GM18519 (cell line): ENCODE measurements at regions not wholly inside any gene's neighbourhood (a gene's known extent, or its start where the extent isn't known, plus 50 kb on each side); places are given as distances from the start of the nearest gene placed in this dataset.

ENCODE experiments used
- ATAC-seq: cut with Tn5 transposase; IDR thresholded peaks from one replicate; pipeline ENCODE4 v1.9.1; 2021; ENCODE audit warnings: mild to moderate bottlenecking, moderate library complexity; ENCODE audit not compliant: unreplicated experiment, low FRiP score

DNA sequence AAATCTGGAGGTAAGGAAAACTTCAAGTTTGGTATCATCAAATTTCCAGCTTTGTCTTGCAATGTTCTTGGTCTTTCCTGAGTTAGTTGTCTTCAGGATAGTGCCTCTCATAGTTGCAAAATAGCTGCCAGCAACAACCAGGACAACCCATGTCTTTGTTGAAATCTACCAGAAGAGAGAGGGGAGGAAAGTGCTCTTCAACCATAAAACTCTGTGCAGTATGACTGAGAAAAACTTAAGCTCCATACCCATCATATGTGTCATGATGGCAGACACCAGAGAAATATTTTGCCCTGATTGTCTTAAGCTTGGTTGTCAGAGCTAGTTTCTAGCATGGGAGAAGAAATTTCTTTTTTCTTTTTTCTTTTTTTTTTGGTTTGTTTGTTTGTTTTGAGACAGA, 103.3 kb downstream of the SPRY2 start:
- no peak for ATAC-seq

DNA sequence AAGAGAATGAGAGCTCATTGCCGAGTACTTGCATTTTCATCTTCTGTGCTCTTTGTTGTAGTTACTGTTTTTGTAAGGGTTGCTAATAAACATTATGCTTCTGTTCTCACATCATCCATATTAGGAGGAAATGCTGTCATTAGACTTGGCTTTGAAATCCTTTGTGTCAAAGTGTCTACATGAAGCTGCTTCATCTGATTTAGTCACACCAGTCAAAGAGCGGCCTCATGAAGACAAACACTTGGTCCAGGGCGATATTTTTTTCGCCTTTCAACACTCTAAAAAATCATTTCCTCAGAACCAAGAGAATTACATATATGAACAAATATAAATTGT, 105.0 kb downstream of the SPRY2 start:
- no peak for ATAC-seq

DNA sequence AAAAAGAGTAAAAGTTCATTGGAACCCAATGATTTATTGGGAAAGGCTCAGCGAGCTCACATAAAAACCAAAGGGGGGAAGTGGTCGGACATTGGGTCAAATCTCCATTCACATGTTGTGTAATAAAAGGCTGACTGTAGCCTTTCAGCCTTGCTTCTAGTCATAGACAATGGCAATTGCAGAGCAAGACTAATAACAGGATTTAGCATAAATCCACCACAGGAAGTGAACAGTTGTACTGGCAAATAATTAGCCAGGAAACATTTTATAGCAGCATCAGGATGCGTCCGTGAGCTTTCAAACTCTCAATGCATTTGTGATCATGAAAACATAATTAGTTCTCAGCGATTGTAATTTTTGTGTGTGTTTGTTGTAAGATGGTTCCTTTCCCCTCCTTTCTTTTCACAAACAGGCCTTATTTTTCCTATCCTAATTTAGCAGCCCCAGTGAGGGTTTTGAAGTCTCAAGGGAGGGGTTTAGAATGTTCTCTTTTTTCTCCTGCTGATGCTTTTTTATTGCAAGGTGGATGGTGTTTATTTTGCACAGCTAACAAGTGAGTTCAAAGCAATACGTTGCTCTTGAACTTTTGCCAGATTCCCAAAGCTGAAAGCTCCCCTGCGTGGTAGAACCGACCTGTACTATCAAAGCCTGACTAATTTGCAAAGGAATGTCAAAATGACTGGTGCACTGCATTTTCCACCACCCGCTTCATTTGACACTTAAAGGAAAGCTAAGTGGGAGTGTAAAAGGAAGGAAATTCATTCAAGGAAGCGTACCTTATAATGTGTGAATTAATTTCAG, 105.6 kb downstream of the SPRY2 start:
- no peak for ATAC-seq

DNA sequence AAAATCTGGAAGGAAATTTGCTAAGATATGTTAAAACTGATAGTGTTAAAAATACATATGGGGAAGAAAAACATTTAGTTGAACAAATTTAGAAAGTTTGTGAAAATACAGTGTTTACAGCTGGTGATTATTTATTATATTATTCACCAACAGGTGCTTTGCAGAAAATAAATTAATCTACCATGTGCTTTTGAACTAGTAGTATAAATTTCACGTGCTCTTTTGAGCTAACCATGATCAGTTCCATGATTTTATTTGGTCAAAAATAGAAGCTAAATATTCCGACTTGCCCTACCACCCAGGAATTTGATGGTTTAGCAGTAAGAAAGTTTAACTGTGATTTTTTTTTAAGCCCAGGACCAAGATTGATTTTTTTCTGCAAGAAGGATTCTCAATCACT, 113.3 kb downstream of the SPRY2 start:
- ATAC-seq, result no peak

DNA sequence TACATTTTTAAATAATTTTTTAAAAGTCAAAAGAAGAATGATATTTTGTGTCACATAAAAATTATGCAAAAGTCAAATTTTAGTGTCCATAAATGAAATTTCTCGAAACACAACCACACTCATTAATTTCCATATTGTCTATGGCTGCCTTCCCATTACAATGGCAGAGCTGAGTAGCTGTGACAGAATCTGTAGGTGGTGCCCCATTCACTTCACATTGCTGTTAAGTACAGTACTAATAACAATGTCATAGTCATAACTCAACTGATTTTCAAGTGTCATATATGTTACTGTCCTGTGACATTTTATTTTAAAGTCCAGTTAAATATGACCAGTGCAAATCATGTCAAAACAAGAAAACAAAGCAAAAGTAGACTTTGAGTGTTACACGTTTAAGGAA, 114.3 kb downstream of the SPRY2 start:
- no peak for ATAC-seq

DNA sequence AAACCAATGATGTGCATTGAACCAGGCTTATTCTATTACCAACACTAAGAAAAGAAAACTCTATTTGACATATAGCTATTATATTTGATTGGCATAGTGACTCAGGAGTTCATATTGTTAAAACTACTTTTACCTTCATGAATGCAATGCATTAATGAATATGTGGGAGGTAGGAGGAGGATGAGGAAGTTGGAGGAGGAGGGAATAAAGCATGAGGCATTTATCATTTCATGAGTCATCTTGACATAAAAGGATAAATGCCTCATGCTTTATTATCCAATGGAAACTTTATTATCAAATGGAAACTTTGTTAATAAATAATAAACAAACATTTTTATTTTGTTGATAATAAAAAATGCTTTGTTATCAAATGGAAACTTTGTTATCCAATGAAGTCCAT, 116.5 kb downstream of the SPRY2 start:
- ATAC-seq, result no peak

DNA sequence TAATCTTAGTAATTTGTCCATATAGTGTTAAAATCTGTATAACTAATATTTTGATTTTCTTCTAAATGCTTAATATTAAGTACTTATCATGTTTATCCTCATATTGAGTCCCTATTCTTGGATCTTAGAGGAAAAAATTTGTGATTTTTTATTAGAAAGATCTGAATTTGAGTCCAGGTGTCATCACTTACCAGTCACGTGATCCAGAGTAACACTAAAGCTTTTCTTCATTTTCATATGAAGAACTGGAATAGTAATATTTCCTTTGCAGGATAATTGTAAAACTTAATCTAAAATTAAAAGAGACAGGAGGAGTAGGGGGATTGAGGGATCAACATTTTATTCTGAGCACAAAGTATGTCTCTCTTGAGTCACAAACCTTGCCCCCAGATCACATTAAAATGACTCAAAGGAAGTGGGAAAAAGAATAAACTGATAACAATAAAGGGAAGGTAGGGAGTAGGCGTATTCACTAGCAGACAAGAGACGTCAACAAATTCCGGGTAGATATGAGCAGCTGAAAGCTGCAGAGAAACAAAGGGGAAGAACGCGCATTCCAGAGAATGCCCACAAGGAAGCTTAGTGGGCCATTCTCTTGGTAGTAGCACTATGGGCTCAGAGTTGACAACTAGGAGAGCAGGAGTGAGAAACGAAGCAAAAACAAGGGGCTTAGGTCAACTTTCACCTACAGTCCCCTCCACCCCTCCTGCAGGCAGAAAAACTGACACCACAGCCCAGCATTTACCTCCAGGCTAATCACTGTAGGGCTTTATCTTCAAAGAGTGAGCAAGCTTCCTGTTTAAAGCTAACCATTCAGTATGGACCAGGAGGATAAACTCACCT, 123.1 kb downstream of the SPRY2 start:
- no peak for ATAC-seq

DNA sequence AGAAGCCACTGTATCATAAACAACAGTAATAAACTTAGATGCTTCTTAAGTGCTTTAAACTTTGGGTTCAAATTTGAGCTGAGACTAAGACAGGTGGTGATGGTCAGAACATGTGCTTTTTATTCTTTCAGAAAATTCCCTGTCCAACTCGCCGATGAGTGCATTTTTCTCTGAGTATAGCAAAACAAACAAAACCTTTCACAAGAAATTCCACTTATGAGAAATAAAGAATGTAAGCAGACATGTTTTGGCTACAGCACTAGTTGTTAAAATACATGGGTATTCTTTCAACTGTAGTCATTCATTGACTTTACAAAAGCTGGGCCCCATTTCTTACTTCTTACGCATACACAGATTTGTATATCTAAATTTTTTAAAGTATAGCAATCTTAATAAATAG, 125.6 kb downstream of the SPRY2 start:
- ATAC-seq, result no peak

DNA sequence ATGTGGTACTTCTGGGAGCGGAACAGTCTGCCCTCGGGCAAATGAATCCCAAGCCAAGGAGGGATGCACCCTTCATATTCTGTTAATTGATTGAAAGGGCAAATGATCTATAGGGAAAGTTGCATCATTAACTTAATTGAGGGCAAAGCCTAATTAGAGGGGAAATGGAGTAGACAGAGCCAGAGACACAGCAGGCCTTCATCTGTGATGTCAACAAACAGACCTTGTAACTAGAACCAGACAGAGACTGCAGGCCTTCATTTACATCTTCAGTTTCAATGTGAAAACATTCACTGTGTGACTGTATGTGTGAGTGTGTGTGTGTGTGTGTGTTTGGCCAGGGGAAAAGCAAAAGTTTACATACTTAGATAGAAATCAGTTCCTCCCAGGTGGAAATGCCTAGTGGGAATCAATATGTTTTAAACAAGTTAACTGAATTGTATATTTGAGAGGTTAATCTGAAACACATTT, 126.4 kb downstream of the SPRY2 start:
- ATAC-seq, result no peak

DNA sequence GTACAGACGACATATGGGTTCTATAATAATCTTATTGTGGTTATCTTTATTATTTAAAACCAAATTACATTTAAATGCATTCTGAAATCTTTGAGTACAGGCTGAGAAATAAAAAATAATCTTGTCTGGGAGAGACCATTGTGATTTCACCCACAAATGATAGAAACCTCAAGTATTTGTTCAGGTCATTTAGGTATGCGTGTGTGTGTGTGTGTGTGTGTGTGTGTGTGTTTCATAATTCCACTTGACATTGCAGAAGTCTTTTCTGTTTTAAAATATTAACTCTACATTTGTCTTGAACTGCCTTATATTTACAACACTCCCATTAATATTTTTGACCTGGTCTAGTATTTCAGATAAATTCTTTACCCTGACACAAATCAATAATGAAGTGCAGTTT, 126.9 kb downstream of the SPRY2 start:
- no peak for ATAC-seq

DNA sequence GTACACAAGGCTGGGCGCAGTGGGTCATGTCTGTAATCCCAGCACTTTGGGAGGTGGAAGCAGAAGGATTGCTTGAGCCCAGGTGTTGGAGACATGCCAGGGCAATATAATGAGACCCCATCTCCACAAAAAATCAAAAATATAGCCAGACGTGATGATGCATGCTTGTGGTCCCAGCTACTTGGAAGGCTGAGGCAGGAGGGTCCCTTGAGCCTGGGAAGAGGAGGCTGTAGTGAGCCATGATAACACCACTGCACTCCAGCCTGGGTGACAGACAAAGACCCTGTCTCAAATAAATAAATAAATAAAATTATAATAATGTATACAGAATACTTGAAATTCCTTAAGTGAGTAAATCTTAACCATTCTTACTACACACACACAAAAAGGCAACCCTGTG, 127.7 kb downstream of the SPRY2 start:
- ATAC-seq, result no peak

DNA sequence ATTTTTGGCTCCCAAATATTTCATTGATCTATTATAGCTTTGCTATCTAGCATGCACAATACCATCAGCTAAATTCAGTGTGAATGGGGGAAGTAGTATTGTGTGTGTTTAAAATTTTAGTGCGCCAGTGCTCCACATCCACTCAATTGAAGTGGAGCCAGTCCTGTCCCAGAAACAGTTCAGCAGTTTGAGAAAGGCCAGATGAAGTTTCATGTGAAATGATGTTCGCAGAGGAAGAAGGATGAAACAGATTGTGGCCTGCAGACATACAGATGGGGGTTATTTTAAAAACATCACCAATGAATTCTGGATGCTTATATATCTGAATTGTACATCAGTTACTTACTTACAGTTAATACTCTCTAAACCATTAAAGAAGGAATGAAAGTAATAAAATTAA, 129.4 kb downstream of the SPRY2 start:
- ATAC-seq, result no peak

DNA sequence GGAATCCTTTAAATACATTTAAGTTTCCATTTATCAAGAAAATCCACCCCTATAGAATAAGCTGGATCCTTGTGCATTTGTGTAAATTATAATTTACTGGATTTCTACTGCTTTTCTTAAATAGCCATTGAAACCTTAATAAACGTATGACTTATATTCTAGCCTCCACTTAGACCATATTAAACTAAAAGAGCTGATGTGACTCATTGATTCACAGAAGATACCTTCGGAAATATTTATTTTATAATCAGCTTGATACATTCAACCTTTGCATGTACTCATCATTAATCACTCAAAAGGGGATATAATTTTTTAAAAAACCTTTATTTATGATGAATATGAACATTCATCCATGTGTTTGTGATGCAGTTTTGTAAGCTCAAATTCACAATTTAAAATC, 136.3 kb downstream of the SPRY2 start:
- no peak for ATAC-seq

DNA sequence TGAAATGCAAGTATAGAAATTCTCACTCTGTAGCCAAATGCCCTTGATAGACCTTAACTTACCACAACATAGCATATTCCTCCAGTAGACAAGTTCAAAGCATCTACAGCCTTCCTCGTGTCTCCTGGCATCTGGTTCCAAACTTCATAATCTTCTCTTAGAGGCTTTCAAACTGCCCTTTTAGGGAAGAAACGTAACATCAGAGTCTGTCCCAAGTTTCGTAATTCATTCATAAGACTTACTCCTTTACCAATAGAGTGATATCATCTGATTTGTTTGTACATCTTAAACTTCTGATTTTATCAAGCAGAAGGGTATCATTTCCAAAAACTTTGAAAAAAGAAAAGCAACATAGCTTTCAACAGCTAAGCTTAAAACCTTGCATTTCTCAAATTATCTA, 137.4 kb downstream of the SPRY2 start:
- no peak for ATAC-seq

DNA sequence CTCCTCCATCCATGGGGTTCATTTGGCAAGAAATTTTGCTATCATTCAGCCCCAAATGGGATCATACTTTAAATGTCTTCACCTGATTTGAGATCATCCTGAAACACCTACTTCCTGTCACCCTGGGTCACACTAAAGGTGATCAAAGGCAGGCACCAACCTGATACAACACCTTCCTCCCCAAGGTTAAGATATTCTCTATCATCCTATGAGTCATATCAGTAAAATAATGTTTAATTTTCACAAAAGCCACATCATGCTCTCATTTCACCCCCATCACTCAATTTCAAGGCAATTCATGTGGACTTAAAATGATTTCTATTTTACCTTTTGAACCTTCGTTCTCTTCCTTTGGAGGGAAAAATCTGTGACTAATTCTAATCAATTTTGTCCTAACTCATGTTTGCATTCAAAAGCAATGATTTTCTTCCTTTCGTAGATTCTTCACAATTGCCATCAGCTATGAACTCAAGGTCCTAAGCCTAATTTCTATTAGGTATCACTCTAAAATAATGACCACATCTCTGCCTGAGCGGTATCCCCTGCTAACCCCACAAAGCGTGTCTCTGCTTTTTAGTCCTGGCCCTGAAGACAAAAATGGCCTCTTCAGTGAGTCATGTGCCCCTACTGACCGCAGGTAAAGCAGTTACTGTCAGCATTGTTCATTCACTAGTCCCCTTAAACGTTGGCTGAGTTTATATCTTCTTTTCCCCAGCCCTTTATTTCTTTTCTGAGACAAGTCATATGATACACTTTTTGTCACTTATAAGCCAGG, 139.0 kb downstream of the SPRY2 start:
- ATAC-seq, result no peak

DNA sequence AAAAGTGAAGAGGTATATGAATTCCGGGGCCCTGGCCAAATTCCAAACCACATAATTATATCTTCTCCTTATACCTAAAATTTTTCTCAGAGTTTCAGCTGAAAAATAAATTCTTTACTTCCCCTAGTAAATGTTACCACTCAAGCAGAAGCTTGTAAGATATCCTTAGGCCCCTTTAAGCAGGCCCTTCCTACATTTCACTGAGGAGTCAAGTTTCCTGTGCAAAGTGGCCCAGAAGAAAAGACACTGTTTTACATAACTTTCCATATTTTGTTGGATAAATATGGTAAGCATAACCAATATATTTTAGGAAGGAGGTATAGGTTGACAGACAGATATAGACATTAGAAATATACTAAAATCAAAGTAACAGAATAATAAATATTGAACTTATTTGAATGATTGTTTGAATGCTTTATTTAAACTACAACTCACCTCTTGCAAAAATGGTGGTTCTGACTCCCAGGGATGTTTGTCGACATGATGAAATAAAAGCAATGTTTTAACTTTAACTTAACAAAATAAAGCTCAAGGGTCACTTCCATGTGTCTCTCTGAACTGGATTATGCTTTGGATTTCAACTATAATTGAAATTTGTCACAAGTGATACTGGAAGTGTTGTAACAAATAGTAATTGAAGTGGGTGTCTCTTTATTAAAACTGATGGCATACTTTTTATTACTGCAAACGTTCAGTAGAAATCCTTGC, 141.2 kb downstream of the SPRY2 start:
- ATAC-seq, result no peak

DNA sequence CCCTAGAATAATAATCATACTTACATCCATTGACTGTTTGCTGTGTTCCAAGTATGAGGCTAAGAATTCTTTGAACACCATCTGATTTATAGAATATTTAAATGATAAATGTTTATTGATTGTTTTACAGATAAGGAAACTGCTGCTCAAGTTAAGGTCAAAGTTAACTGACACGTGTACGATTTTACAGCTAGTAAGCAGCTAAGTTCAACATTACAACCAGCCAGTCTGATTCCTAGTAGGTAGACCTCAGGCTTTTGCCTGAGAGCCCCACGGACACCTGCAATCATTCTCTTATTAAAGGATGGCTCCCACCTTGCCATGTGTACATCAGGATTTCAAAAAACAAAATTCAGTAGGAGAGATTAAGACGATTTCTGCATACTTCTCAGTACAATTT, 141.9 kb downstream of the SPRY2 start:
- no peak for ATAC-seq

DNA sequence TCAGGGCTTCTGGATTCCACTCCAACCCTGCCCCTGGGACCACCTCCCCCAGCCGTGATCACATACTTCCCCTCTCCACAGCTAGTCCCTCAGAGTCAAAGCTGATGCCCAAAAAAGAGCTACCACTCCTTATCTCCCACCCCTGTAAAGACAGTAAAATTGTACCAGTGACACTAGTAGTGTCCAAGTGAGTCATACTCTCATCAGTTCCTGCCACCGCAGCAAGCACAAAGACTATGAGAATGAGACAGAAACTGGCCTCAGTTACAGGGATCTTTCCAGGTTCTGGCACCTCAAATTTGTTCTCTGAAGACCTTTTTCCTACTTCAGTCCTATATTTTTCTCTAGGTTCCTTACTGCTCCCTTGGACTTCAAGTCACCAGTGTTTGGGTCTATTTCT, 144.2 kb downstream of the SPRY2 start:
- no peak for ATAC-seq

DNA sequence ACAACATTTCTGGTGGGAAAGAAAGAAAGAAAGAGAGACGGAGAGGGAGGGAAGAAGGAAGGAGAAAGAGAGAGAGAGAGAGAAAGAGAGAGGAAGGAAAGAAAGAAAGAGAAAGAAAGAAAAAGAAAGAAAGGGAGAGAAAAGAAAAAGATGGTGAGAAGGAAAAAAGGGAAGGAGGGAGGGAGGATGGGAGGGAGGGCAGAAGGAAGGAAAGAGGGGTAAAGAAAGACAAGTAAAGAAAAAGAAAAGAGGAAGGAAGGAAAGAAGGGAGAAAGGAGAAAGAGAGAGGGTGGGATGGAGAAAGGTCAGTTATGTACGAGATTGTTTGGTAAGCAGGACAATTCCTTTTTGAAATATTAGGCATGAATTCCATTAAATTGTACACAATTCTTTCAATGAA, 145.3 kb downstream of the SPRY2 start:
- no peak for ATAC-seq

DNA sequence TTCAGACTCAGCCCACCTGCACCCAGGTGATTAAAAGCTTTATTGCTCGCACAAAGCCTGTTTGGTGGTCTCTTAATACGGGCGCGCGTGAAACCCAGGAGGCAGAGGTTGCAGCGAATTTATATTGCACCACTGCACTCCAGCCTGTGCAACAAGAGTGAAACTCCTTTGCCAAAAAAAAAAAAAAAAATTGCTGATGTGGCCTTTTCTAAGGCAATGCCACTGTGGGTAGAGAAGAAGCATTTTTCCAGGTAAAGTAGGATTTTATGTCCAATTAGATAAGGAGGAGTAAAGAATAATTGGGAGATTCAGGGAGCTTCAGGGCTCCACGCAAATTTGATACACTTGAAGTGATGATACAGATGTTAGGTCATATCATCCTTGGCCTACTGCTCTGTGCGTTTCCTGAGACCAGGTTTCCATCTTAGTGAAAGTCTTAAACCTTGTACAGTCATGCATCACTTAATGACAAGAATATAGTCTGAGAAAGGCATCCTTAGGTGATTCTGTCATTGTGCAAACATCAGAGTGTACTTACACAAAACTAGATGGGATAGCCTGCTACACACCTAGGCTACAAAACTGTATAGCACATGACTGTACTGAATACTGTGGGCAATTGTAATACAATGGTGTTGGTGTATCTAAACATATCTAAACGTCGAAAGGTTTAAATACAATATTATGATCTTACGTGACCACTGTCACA, 150.9 kb downstream of the SPRY2 start:
- no peak for ATAC-seq
